ENCODE measurements at regions not wholly inside any gene's neighbourhood (a gene's known extent, or its start where the extent isn't known, plus 50 kb on each side); places are given as distances from the start of the nearest gene placed in this dataset.

DNA sequence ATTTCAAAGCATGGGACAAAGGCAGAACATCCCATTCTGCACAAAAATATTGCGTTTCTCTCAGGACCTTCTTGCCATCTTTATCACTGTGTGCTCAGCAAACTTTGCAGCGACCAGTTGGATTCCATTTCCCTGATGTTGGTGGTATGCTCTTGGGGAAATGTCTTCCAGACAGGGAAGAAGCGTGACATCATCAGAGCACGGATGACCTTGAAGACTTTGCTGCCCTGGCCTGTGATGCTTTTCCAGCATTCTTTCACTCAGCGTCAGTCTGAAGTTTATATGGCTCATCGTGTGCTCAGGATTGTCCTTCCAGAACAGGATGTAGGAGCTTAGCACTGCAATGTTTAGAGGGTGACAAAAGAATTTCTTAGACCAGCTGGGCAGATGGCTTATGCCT lies 131.4 kb upstream of the F3 start:
- no peak for DNase-seq (ENCODE audit: low read depth in 1 of 2, low spot score in 1 of 2)
- no peak overlapping the region for H3K27ac ChIP-seq (replicated peaks)
- H3K4me3 ChIP-seq (replicated peaks; ENCODE audit: insufficient read depth, low read length): no peak overlapping the region
- TF ChIP-seq CTCF (IDR thresholded peaks at IDR 0.05; ENCODE audit: insufficient read depth, low read length) (no peak), POLR2AphosphoS5 (IDR thresholded peaks at IDR 0.05; ENCODE audit: low read depth) (no peak), REST (IDR thresholded peaks at IDR 0.05; ENCODE audit: insufficient replicate concordance, low read depth) (no peak), SPI1 (IDR thresholded peaks at IDR 0.05; ENCODE audit: borderline replicate concordance, low read depth) (no peak), GABPA (IDR thresholded peaks at IDR 0.05; ENCODE audit: low read depth) (no peak)
- no peaks in the 10 kb centered on the region for H3K27me3 ChIP-seq (ENCODE audit: insufficient read depth, poor library complexity, severe bottlenecking)

DNA sequence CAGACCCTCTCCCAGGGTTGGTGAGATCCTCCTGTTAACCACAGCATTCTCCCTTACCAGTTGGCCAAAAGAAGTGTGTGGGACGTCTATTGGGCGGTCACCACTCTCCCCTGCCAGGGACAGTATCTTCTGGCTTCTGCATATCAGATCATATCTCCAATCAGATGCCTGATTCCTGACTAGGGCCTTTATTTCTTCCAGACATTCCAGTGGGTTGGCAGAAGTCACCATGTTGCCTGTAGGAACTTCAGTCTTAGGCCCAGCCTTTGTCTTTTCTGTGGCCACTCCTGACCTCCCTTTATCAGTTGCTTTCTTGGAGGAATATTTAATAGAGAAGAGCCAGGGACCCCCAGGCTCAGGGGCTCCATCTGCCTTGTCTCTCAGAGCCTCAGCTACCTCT lies 130.4 kb upstream of the F3 start:
- no peak overlapping the region for H3K27ac ChIP-seq (replicated peaks)
- DNase-seq (ENCODE audit: low read depth in 1 of 2, low spot score in 1 of 2): no peak
- H3K27me3 ChIP-seq (ENCODE audit: insufficient read depth, poor library complexity, severe bottlenecking): no peaks in the 10 kb centered on the region
- no peak for TF ChIP-seq CTCF (IDR thresholded peaks at IDR 0.05; ENCODE audit: insufficient read depth, low read length)
- TF ChIP-seq SPI1 (IDR thresholded peaks at IDR 0.05; ENCODE audit: borderline replicate concordance, low read depth): no peak
- TF ChIP-seq REST (IDR thresholded peaks at IDR 0.05; ENCODE audit: insufficient replicate concordance, low read depth): no peak
- TF ChIP-seq POLR2AphosphoS5 (IDR thresholded peaks at IDR 0.05; ENCODE audit: low read depth): no peak
- TF ChIP-seq GABPA (IDR thresholded peaks at IDR 0.05; ENCODE audit: low read depth): no peak
- no peak overlapping the region for H3K4me3 ChIP-seq (replicated peaks; ENCODE audit: insufficient read depth, low read length)

DNA sequence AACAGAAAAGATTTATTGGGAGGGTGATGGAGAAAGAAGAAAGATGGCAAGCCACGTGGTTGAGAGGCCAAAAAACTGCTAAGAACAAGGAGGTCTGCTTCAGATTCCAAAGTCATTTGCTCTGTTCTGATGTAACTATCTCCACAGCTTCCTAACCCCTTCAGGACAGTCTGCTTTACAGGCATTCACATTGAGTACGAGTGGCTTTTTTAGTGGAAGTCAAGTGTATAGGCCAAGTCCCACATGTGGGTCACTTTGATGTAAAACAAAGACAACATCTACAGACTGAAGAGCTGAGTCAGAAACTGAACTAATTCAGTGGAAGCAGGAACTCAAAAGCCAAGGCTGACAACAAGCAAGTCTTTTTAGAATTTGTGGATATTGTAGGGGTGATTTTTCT lies 128.7 kb upstream of the F3 start:
- TF ChIP-seq SPI1 (IDR thresholded peaks at IDR 0.05; ENCODE audit: borderline replicate concordance, low read depth) (no peak), REST (IDR thresholded peaks at IDR 0.05; ENCODE audit: insufficient replicate concordance, low read depth) (no peak), GABPA (IDR thresholded peaks at IDR 0.05; ENCODE audit: low read depth) (no peak), CTCF (IDR thresholded peaks at IDR 0.05; ENCODE audit: insufficient read depth, low read length) (no peak), POLR2AphosphoS5 (IDR thresholded peaks at IDR 0.05; ENCODE audit: low read depth) (no peak)
- Histone ChIP-seq H3K27me3 (ENCODE audit: insufficient read depth, poor library complexity, severe bottlenecking) (no peaks in the 10 kb centered on the region), H3K4me3 (replicated peaks; ENCODE audit: insufficient read depth, low read length) (no peak overlapping the region), H3K27ac (replicated peaks) (no peak overlapping the region)
- DNase-seq (ENCODE audit: low read depth in 1 of 2, low spot score in 1 of 2): no peak
